HEK293 (cell line): ENCODE measurements at regions not wholly inside any gene's neighbourhood (a gene's known extent, or its start where the extent isn't known, plus 50 kb on each side); places are given as distances from the start of the nearest gene placed in this dataset.

Experiments used
- CTCF ChIA-PET: fragments of 350-600 bp; formaldehyde crosslinking; extraction: SDS; loops from one replicate; lab custom pipeline; 2021; ENCODE audit warnings: antibody characterized with exemption; lab: Yijun Ruan, JAX
- POLR2A ChIA-PET: fragments of 300-600 bp; formaldehyde crosslinking; extraction: SDS; loops from one replicate; lab custom pipeline; 2020; ENCODE audit warnings: antibody characterized with exemption, inconsistent platforms; lab: Yijun Ruan, JAX
- H3K27ac ChIP-seq: fragments of 200-500 bp; sonication (Bioruptor generic); 2 replicates; pipeline ENCODE4 v1.5.1; 2014; ENCODE audit warnings: low read depth, low read length, control low read depth, inconsistent platforms; ENCODE audit errors: extremely low read depth
- H3K36me3 ChIP-seq, 2 experiments: fragments of 200-500 bp in 1 of 2; sonication (Bioruptor generic) in 1 of 2; 1 replicate in 1 of 2; 2 replicates in 1 of 2; pipeline ENCODE4 v1.5.1; 2014 to 2017; ENCODE audit warnings: inconsistent platforms in 2 of 2, low read length in 2 of 2; ENCODE audit not compliant: control insufficient read depth in 2 of 2, insufficient read depth in 1 of 2
- H3K4me1 ChIP-seq: fragments of 200-500 bp; sonication (Bioruptor generic); 2 replicates; pipeline ENCODE4 v1.5.1; 2014; ENCODE audit warnings: mild to moderate bottlenecking, low read length, inconsistent platforms; ENCODE audit not compliant: control insufficient read depth, insufficient read depth
- H3K4me3 ChIP-seq: 2 replicates; pipeline ENCODE4 v1.5.1; 2011; ENCODE audit warnings: low read depth, mild to moderate bottlenecking, control low read depth, low read length, moderate library complexity
- H3K9me3 ChIP-seq: fragments of 200-500 bp; sonication (Bioruptor generic); 2 replicates; pipeline ENCODE4 v1.5.1; 2014; ENCODE audit warnings: low read depth, low read length, inconsistent platforms; ENCODE audit not compliant: control insufficient read depth, insufficient read depth
- BCL11A ChIP-seq: fragments of 450-650 bp; formaldehyde crosslinking; IDR thresholded peaks from 2 replicates; pipeline ENCODE4 v1.5.1; 2016; ENCODE audit warnings: low read depth, missing biosample characterization, missing genetic modification characterization
- HOXC10 ChIP-seq: sonication (generic); formaldehyde crosslinking; IDR thresholded peaks from 2 replicates; pipeline ENCODE4 v1.8.1; 2023; ENCODE audit warnings: mild to moderate bottlenecking, missing genetic modification reagents
- KLF10 ChIP-seq: fragments of 450-650 bp; IDR thresholded peaks from 2 replicates; pipeline ENCODE4 v1.5.1; 2018; ENCODE audit warnings: missing biosample characterization, mild to moderate bottlenecking, missing genetic modification characterization
- KLF17 ChIP-seq: fragments of 450-650 bp; formaldehyde crosslinking; IDR thresholded peaks from 2 replicates; pipeline ENCODE4 v1.5.1; 2016; ENCODE audit warnings: missing biosample characterization, missing genetic modification characterization
- MYNN ChIP-seq: fragments of 450-650 bp; formaldehyde crosslinking; IDR thresholded peaks from 2 replicates; pipeline ENCODE4 v1.5.1; 2016; ENCODE audit warnings: missing biosample characterization, missing genetic modification characterization, borderline replicate concordance
- MZF1 ChIP-seq: fragments of 450-650 bp; formaldehyde crosslinking; IDR thresholded peaks from 2 replicates; pipeline ENCODE4 v1.5.1; 2017; ENCODE audit warnings: missing biosample characterization, missing genetic modification characterization, borderline replicate concordance
- RBAK ChIP-seq: fragments of 450-650 bp; formaldehyde crosslinking; IDR thresholded peaks from 2 replicates; pipeline ENCODE4 v1.5.1; 2016; ENCODE audit warnings: missing biosample characterization, missing genetic modification characterization
- SETDB1 ChIP-seq: IDR thresholded peaks from one replicate; pipeline ENCODE4 v1.6.1; 2017; ENCODE audit warnings: mild to moderate bottlenecking, low read length, moderate library complexity, mixed read lengths; ENCODE audit not compliant: insufficient read length
- ZBTB11 ChIP-seq: fragments of 450-650 bp; formaldehyde crosslinking; conservative IDR thresholded peaks from 2 replicates; pipeline ENCODE4 v1.5.1; 2016; ENCODE audit warnings: low read depth, missing biosample characterization, missing genetic modification characterization
- ZBTB44 ChIP-seq: fragments of 450-650 bp; IDR thresholded peaks from 2 replicates; pipeline ENCODE4 v1.5.1; 2018; ENCODE audit warnings: missing biosample characterization, mild to moderate bottlenecking, missing genetic modification characterization
- ZBTB49 ChIP-seq: fragments of 450-650 bp; formaldehyde crosslinking; IDR thresholded peaks from 2 replicates; pipeline ENCODE4 v1.5.1; 2016; ENCODE audit warnings: missing biosample characterization, missing genetic modification characterization, low read depth
- ZNF174 ChIP-seq: fragments of 450-650 bp; formaldehyde crosslinking; IDR thresholded peaks from 2 replicates; pipeline ENCODE4 v1.5.0; 2017; ENCODE audit warnings: missing biosample characterization, mild to moderate bottlenecking, missing genetic modification characterization
- ZNF248 ChIP-seq: fragments of 450-650 bp; formaldehyde crosslinking; IDR thresholded peaks from 2 replicates; pipeline ENCODE4 v1.5.1; 2017; ENCODE audit warnings: missing biosample characterization, missing genetic modification characterization
- ZNF426 ChIP-seq: fragments of 450-650 bp; formaldehyde crosslinking; IDR thresholded peaks from 2 replicates; pipeline ENCODE4 v1.5.1; 2017; ENCODE audit warnings: missing biosample characterization, missing genetic modification characterization, mild to moderate bottlenecking, inconsistent platforms, moderate library complexity
- ZNF558 ChIP-seq: fragments of 450-650 bp; formaldehyde crosslinking; IDR thresholded peaks from 2 replicates; pipeline ENCODE4 v1.5.1; 2016; ENCODE audit warnings: missing biosample characterization, missing genetic modification characterization
- ZNF585B ChIP-seq: fragments of 450-650 bp; formaldehyde crosslinking; IDR thresholded peaks from 2 replicates; pipeline ENCODE4 v1.5.1; 2016; ENCODE audit warnings: missing biosample characterization, missing genetic modification characterization
- ZNF600 ChIP-seq: fragments of 450-650 bp; formaldehyde crosslinking; IDR thresholded peaks from 2 replicates; pipeline ENCODE4 v1.5.1; 2016; ENCODE audit warnings: missing biosample characterization, missing genetic modification characterization
- ZNF629 ChIP-seq: fragments of 450-650 bp; formaldehyde crosslinking; IDR thresholded peaks from 2 replicates; pipeline ENCODE4 v1.5.1; 2017; ENCODE audit warnings: missing biosample characterization, missing genetic modification characterization
- ZNF701 ChIP-seq: fragments of 450-650 bp; formaldehyde crosslinking; IDR thresholded peaks from 2 replicates; pipeline ENCODE4 v1.5.1; 2016; ENCODE audit warnings: missing biosample characterization, missing genetic modification characterization
- ZNF830 ChIP-seq: fragments of 450-650 bp; IDR thresholded peaks from 2 replicates; pipeline ENCODE4 v1.5.0; 2018; ENCODE audit warnings: missing biosample characterization, missing genetic modification characterization, low read depth, mild to moderate bottlenecking, moderate library complexity

GRCh38 chr4:81602854-81603253, 131.1 kb upstream of the RASGEF1B start:
- H3K9me3 ChIP-seq: no peaks in the 10 kb centered on the region; the same call in 1 of the 2 replicates
- H3K27ac ChIP-seq: no peak overlapping the region
- H3K4me3 ChIP-seq: no peak overlapping the region
- 0 out of 2 replicates have a peak, but pooled peaks cover 2% of the 10 kb centered on the region for H3K4me1 ChIP-seq
- TF ChIP-seq ZBTB11 (no peak), ZNF174 (tag by site-specific recombination) (no peak), KLF17 (tag by site-specific recombination) (no peak), RBAK (tag by site-specific recombination) (no peak), ZNF248 (tag by site-specific recombination) (no peak), ZNF830 (tag by site-specific recombination) (no peak), ZBTB44 (tag by site-specific recombination) (no peak), MYNN (tag by site-specific recombination) (no peak), BCL11A (no peak), HOXC10 (no peak), ZNF600 (no peak), ZNF629 (tag by site-specific recombination) (no peak), ZNF558 (tag by site-specific recombination) (no peak), KLF10 (no peak), ZNF585B (no peak), MZF1 (tag by site-specific recombination) (no peak), ZNF701 (tag by site-specific recombination) (no peak)
- TF ChIP-seq, all 188 proteins: peak for 0
- CTCF ChIA-PET: no interaction called here
- H3K36me3 ChIP-seq: no peaks in the 10 kb centered on the region
- POLR2A ChIA-PET: no interaction called here

GRCh38 chr4:81601358-81601694, 129.6 kb upstream of the RASGEF1B start:
- POLR2A ChIA-PET: no interaction called here
- CTCF ChIA-PET: no interaction called here
- Histone ChIP-seq H3K4me1 (0 out of 2 replicates have a peak, but pooled peaks cover 2% of the 10 kb centered on the region), H3K9me3 (no peaks in the 10 kb centered on the region; the same call in 1 of the 2 replicates), H3K36me3 (no peaks in the 10 kb centered on the region), H3K27ac (no peak overlapping the region), H3K4me3 (no peak overlapping the region)
- no peak for TF ChIP-seq ZNF426
- TF ChIP-seq SETDB1: no peak
- TF ChIP-seq ZBTB49 (tag by site-specific recombination): no peak
